Activated CD8-positive, alpha-beta T cell treated with anti-CD3 and anti-CD28 coated beads for 36 hours (primary cell): ENCODE measurements at regions not wholly inside any gene's neighbourhood (a gene's known extent, or its start where the extent isn't known, plus 50 kb on each side); places are given as distances from the start of the nearest gene placed in this dataset.

Experiments used
- ATAC-seq: fragments of 200-7000 bp; cut with Tn5 transposase; one replicate; pipeline ENCODE4 v1.10.0; 2021; ENCODE audit warnings: mild to moderate bottlenecking, moderate library complexity
- CTCF ChIA-PET: fragments of 350-600 bp; sonication (Branson Sonifier 250); formaldehyde crosslinking; loops from one replicate; lab custom pipeline; 2021; ENCODE audit warnings: antibody characterized with exemption; lab: Charles Lee
- POLR2A ChIA-PET: fragments of 350-600 bp; sonication (Branson Sonifier 250); formaldehyde crosslinking; loops from one replicate; lab custom pipeline; 2021; ENCODE audit warnings: antibody characterized with exemption; lab: Charles Lee
- DNase-seq: peaks from one replicate; pipeline ENCODE4 v3.0.0-alpha.2; 2020
- H3K27ac Mint-ChIP-seq: one replicate; pipeline ENCODE4 v1.8.0; 2021; ENCODE audit warnings: mild to moderate bottlenecking, mixed read lengths
- H3K27me3 Mint-ChIP-seq: one replicate; pipeline ENCODE4 v1.8.0; 2021; ENCODE audit warnings: mixed read lengths
- H3K36me3 Mint-ChIP-seq: one replicate; pipeline ENCODE4 v1.8.0; 2021; ENCODE audit warnings: low read depth, mixed read lengths
- H3K4me1 Mint-ChIP-seq: one replicate; pipeline ENCODE4 v1.8.0; 2021; ENCODE audit warnings: low read depth, mixed read lengths
- H3K4me3 Mint-ChIP-seq: one replicate; pipeline ENCODE4 v1.8.0; 2021; ENCODE audit warnings: mild to moderate bottlenecking, moderate library complexity, mixed read lengths
- H3K9me3 Mint-ChIP-seq: one replicate; pipeline ENCODE4 v1.8.0; 2021; ENCODE audit warnings: mixed read lengths
- CTCF ChIP-seq: fragments of 200-600 bp; IDR thresholded peaks from one replicate; pipeline ENCODE4 v1.8.0; 2022; ENCODE audit warnings: antibody characterized with exemption, mild to moderate bottlenecking
- intact Hi-C: fragments of 100-400 bp; cut with micrococcal nuclease; formaldehyde crosslinking; loops from one replicate; pipeline ENCODE4 v1.10.0; 2022

GRCh38 chr5:143878430-143878829 is 66.5 kb downstream of the HMHB1 start:
- intact Hi-C loops, result no loop called here
- H3K4me3 Mint-ChIP-seq, result no peak overlapping the region
- no peaks in the 10 kb centered on the region for H3K27me3 Mint-ChIP-seq
- no peaks in the 10 kb centered on the region for H3K4me1 Mint-ChIP-seq
- TF ChIP-seq CTCF, result no peak
- H3K36me3 Mint-ChIP-seq, result no peaks in the 10 kb centered on the region
- DNase-seq (no peak), ATAC-seq (no peak)
- no peak overlapping the region for H3K27ac Mint-ChIP-seq
- CTCF ChIA-PET, result no interaction called here
- no peaks in the 10 kb centered on the region for H3K9me3 Mint-ChIP-seq
- POLR2A ChIA-PET, result no interaction called here

- no peaks in the 10 kb centered on the region for H3K36me3 Mint-ChIP-seq
- H3K4me1 Mint-ChIP-seq, result no peaks in the 10 kb centered on the region
- no peak for DNase-seq
- no peaks in the 10 kb centered on the region for H3K9me3 Mint-ChIP-seq
- no peak overlapping the region for H3K27ac Mint-ChIP-seq
- intact Hi-C loops, result no loop called here
- H3K27me3 Mint-ChIP-seq, result no peaks in the 10 kb centered on the region
- ATAC-seq, result no peak
- POLR2A ChIA-PET, result no interaction called here
- no peak overlapping the region for H3K4me3 Mint-ChIP-seq
- CTCF ChIA-PET, result no interaction called here
- TF ChIP-seq CTCF, result no peak
Observed at GRCh38 chr5:143879646-143880045, 67.7 kb downstream of the HMHB1 start.

- Mint-ChIP-seq H3K4me3 (no peak overlapping the region), H3K4me1 (no peaks in the 10 kb centered on the region), H3K27ac (no peak overlapping the region), H3K27me3 (no peaks in the 10 kb centered on the region), H3K9me3 (no peaks in the 10 kb centered on the region), H3K36me3 (no peaks in the 10 kb centered on the region)
- no peak for TF ChIP-seq CTCF
- ChIA-PET CTCF (no interaction called here), POLR2A (no interaction called here)
- ATAC-seq (no peak), DNase-seq (no peak)
- intact Hi-C loops, result no loop called here
Observed at GRCh38 chr5:143880178-143880577, 68.2 kb downstream of the HMHB1 start.

GRCh38 chr5:143882520-143882919 is 70.6 kb downstream of the HMHB1 start:
- Mint-ChIP-seq H3K4me3 (no peak overlapping the region), H3K36me3 (no peaks in the 10 kb centered on the region), H3K27me3 (no peaks in the 10 kb centered on the region), H3K27ac (no peak overlapping the region), H3K4me1 (no peaks in the 10 kb centered on the region), H3K9me3 (no peaks in the 10 kb centered on the region)
- ATAC-seq (no peak), DNase-seq (no peak)
- no peak for TF ChIP-seq CTCF
- intact Hi-C loops, result no loop called here
- ChIA-PET CTCF (no interaction called here), POLR2A (no interaction called here)

- TF ChIP-seq CTCF, result no peak
- intact Hi-C loops, result no loop called here
- DNase-seq (no peak), ATAC-seq (no peak)
- no peaks in the 10 kb centered on the region for H3K9me3 Mint-ChIP-seq
- ChIA-PET POLR2A (no interaction called here), CTCF (no interaction called here)
- H3K36me3 Mint-ChIP-seq, result no peaks in the 10 kb centered on the region
- peaks cover 2% of the 10 kb centered on the region for H3K27me3 Mint-ChIP-seq
- no peak overlapping the region for H3K4me3 Mint-ChIP-seq
- H3K27ac Mint-ChIP-seq, result no peak overlapping the region
- H3K4me1 Mint-ChIP-seq, result no peaks in the 10 kb centered on the region
Observed at GRCh38 chr5:143886096-143886495, 74.1 kb downstream of the HMHB1 start.
